ENCODE measurements at regions not wholly inside any gene's neighbourhood (a gene's known extent, or its start where the extent isn't known, plus 50 kb on each side); places are given as distances from the start of the nearest gene placed in this dataset.

DNA sequence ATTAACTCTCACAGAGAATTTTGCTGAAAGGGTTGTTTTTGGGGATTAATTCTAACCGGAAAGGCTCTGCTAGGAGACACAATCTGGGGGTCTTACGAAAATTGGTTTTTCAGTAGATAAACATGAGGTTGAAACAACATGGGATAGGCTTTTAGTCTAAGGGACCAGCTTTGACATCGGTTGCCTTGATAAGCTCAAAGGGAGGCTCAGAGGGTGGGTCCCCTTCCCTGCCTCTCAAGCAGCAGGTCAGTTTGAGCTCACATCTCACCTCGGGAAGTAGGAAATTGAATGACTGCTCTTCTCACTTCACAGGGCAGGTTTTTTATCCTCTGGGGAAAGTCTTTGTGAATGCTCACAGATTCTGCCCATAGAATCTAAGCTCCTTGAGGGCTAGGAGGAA is 70.2 kb upstream of the KIRREL3 start:
- no peak for DNase-seq (ENCODE audit: low read depth)

DNA sequence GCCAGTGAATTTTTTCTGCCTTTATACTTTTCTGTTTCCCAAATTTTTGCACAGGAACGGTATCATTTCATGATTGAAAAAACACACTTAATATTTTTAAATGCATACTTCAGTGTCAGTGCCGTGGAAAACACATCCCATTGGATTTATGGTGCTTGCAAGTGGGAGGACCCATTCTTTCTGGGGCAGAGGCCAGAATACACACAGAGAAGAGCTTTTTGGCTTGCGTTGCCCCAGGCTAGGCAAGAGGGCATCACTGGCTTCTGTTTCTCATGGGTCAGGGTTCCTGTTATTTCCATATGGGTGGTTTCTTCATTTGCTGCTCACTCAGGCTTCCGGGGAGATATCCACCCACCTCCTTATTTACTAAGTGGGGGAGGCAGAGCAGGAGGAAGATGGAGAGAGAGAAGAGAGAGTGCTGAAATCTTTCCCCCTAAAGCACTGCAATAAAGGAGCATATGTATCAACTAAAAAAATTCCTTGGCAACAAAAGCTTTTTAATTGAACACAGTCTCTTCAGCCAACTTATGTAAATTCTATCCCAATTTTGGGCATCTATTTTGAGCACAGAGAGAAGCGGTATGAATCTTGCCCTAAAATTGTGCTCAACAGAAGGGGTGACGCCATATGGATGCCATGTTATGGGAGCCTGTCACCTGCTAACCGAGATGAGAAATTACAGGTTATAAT is 66.0 kb upstream of the KIRREL3 start:
- no peak for DNase-seq (ENCODE audit: low read depth)

DNA sequence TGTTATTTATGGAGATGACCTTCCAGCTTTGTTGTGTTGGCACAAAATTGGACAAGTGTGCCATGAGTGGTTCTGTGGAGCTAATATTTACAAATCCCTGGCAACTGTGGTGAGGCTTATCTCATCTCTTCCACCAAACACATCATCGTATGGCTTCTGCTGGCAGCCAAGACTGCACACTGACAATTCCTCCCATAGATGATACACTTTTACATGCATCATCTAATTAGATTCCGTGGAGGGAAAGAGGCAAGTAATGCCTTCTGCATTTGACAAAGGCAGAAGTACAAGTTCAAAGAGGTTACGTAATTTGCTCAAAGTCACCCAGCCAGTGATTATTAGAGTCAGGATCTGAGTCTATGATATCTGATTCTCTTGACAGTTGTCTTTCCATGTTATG is 62.7 kb upstream of the KIRREL3 start:
- DNase-seq (ENCODE audit: low read depth): no peak

DNA sequence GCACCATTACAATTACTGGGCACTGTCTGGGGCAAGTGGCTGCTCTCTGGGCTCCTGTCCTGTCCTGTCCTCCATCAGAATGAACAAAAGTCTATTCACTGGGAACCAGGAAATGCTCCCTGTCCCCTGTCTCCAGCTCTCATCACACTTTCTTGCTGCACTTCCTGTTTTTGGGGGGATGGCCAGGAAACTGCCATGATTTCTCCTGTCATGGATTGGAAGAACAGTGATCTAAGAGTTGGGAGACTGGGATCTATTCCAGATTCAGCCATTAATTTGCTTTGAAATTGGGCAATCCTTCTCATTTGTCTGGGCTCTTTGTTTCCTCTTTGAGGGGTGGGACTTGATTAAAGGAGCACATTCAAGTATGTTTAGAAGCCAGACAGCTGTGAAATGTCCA is 61.4 kb upstream of the KIRREL3 start:
- no peak for DNase-seq (ENCODE audit: low read depth)

DNA sequence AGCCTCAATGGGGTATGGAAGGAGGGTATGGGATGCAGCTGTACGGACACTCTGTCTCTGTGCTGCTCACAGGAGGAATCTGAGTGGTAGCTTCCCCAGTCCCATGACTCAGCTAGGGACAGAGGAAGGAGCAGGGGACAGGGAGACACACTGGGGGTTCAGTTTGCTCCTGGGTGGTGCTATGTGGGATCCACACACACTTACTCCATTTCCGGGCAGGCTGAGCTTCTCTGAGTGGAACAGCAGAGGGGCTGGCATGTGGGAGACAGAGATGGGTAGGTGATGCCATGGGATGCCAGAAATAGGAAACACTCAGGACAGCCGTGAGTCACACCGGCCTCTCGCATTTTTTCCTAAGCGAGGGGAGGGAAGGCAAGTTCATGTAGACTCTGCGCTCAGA is 59.2 kb upstream of the KIRREL3 start:
- DNase-seq (ENCODE audit: low read depth): no peak

DNA sequence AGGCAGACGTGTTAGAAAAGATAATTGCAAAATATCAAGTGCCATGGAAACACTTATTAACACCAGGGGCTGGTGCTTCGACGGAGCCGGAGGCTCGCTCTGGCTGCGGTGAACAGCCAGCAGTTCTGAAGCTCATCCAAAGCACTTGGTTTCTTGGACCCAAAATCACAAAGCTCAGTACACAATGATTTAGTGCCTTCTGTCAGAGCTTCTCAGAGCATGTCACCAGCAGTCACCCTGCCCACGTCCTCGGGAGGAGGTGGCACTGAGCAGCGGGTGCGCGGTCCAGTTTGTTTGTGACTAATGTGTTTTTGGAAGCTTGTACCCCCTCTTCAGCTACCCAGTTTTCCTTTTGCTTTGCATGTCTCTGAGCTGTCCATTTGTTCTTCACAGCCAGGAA is 58.7 kb upstream of the KIRREL3 start:
- DNase-seq (ENCODE audit: low read depth): no peak

DNA sequence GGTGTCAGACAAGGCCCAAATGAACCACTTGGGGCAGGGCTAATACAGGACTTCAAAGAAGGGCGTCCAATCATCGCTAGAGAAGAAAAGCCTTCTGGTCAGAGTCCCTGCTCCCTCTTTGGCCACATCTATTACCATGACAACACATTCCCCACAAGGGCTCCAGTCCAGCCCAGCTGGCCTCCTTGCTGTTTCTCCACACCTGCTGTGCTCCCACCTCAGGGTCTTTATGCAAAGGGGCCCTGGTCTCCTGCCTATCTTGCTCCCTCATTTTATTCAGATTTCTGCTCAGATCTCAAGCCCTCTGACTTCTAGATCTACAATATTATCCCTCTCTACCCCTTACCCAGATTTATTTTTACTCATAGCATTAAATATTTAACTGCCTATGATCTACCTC is 58.0 kb upstream of the KIRREL3 start:
- no peak for DNase-seq (ENCODE audit: low read depth)

DNA sequence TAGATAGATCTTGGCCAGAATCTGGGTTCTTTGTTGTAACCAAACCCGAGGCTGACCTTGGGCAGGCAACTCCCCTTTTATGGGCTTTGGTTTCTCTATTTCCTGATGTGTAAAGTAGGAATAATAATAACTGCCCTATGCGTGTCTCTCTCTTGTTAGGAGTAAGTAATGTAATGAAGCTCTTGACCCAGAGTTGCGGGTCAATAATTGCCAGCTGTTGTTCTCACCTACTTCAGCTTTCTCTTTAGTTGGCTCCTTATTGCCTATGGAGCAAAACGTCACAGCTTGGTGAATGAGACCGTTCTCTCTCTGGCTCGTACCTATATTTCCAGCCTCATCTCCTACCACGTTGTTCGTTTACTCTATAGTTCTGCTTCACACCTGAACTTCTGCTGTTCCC is 56.6 kb upstream of the KIRREL3 start:
- DNase-seq (ENCODE audit: low read depth): no peak

DNA sequence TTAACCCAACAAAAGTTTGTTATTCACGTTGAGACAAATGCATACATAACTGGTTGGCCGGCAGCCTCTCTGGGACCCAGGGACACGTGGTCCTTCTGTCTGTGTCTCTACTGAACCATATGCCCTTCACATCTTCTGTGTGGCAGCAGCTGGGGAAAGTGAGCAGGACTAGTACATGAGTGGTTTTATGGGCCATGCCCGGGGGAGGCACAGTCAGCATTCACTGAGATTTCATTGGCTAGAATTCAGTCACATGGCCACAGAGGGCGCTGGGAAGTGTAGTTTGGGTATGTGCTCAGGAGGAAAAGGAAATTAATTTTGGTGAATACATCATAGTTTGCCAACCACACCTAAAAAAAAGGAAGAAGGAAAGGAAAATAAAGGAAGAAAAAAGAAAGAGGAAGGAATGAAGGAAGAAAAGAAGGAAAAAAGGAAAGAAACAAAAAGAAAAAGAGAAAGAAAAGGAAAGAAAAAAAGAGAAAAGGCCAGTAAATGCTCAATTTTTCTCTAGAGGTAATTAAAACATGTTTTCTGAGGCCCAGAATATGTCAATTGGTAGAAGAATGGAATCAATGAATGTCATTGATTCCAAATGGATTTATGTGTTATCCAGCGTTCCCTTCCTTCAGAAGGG is 55.9 kb upstream of the KIRREL3 start:
- no peak for DNase-seq (ENCODE audit: low read depth)

DNA sequence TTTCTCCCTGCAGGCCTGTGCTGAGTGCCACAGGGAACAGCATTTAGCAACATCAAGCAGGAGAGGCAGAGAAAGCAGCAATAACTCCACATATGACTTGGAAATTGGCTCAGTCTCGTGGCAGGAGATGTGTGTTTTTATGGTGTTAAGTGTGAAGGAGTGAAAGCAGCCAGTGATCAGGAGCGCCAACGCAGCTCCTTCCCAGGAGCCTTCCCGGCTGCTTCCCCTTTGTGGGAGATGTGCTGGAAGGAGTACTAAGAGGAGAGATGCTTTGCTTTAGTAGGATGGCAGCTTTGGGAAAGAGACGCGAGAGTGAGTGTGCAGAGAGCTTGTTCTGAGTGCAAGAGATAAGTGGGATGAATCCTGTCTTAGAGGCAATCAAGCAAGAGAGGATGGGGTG is 54.7 kb upstream of the KIRREL3 start:
- no peak for DNase-seq (ENCODE audit: low read depth)

DNA sequence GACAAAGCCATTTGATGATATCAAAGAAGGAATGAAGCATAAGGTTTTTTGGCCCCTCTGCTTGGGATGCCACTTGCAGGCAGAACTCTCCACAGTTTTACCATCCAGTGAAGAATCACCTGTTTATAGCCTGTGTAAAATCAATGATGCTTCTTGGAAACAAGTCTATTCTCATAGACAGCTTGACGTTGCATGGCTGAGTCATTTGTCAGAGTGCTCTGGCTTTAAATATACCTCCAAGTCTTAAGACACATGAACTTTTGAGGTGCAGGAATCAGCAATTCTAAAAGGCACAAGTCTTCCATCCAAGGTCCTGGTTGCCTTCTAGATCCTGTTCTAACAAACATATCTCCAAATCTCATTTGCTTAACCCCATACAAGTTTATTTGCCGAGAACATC is 53.6 kb upstream of the KIRREL3 start:
- no peak for DNase-seq (ENCODE audit: low read depth)

DNA sequence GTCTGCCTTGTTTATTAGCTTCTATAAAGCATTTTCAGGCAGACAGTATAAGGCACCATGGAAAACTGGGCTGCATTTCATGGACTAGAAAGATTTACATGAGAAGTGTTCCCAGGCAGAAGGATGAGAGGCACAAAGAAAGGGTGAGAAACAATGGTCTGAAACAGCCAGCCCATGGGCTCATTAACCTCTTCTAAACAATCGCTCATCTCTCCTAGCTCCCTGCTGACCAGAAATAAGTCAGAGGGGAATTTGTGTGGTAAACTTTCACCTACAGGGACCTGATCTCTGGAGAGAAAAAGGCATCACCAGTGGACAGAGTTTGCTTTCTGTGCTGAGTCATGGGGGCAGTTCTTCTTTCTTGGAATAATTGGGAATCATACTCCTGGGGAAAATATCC is 51.8 kb upstream of the KIRREL3 start:
- DNase-seq (ENCODE audit: low read depth): no peak

Data from activated gamma-delta T cell treated with anti-CD3 and anti-CD28 coated beads, Interleukin-2, amount 50 U/mL, for 16 hours (primary cell).